ENCODE measurements at regions not wholly inside any gene's neighbourhood (a gene's known extent, or its start where the extent isn't known, plus 50 kb on each side); places are given as distances from the start of the nearest gene placed in this dataset.

DNA sequence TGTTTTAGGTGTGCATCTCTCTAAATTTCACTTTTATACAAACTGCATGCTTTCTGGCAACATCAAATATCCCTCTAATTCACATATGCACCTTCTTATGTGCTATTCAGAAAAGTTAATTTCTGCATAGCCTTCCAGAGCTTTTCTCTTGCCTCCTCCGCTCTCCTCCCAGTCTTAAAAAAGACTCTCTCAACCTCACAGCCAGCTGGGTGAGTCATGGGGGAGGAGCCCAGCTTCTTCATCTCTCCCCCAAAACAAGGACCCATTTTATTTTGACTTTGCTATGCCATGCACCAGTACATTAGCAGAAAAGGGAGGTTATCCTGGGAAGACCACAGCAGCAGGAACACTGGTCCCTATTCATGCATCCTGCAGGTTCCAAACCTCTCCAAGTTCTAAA is 234.4 kb downstream of the KCNA4 start:
- TF ChIP-seq, protein P1, sequence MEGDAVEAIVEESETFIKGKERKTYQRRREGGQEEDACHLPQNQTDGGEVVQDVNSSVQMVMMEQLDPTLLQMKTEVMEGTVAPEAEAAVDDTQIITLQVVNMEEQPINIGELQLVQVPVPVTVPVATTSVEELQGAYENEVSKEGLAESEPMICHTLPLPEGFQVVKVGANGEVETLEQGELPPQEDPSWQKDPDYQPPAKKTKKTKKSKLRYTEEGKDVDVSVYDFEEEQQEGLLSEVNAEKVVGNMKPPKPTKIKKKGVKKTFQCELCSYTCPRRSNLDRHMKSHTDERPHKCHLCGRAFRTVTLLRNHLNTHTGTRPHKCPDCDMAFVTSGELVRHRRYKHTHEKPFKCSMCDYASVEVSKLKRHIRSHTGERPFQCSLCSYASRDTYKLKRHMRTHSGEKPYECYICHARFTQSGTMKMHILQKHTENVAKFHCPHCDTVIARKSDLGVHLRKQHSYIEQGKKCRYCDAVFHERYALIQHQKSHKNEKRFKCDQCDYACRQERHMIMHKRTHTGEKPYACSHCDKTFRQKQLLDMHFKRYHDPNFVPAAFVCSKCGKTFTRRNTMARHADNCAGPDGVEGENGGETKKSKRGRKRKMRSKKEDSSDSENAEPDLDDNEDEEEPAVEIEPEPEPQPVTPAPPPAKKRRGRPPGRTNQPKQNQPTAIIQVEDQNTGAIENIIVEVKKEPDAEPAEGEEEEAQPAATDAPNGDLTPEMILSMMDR (IDR thresholded peaks at IDR 0.05), result no peak
- no peak for TF ChIP-seq POLR2A (IDR thresholded peaks at IDR 0.05)

Data from breast epithelium (tissue), 3 donors.